HEK293 (cell line): ENCODE measurements at regions not wholly inside any gene's neighbourhood (a gene's known extent, or its start where the extent isn't known, plus 50 kb on each side); places are given as distances from the start of the nearest gene placed in this dataset.
"Not testable (repeated sequence)": the region's sequence is repeated elsewhere in the genome, so short reads cannot be mapped to it uniquely, and the experiment has no call there.

Source experiments
- CTCF ChIA-PET: fragments of 350-600 bp; formaldehyde crosslinking; extraction: SDS; loops from one replicate; lab custom pipeline; 2021; ENCODE audit warnings: antibody characterized with exemption; lab: Yijun Ruan, JAX
- POLR2A ChIA-PET: fragments of 300-600 bp; formaldehyde crosslinking; extraction: SDS; loops from one replicate; lab custom pipeline; 2020; ENCODE audit warnings: antibody characterized with exemption, inconsistent platforms; lab: Yijun Ruan, JAX
- H3K27ac ChIP-seq: fragments of 200-500 bp; sonication (Bioruptor generic); 2 replicates; pipeline ENCODE4 v1.5.1; 2014; ENCODE audit warnings: low read depth, low read length, control low read depth, inconsistent platforms; ENCODE audit errors: extremely low read depth
- H3K36me3 ChIP-seq, 2 experiments: fragments of 200-500 bp in 1 of 2; sonication (Bioruptor generic) in 1 of 2; 1 replicate in 1 of 2; 2 replicates in 1 of 2; pipeline ENCODE4 v1.5.1; 2014 to 2017; ENCODE audit warnings: inconsistent platforms in 2 of 2, low read length in 2 of 2; ENCODE audit not compliant: control insufficient read depth in 2 of 2, insufficient read depth in 1 of 2
- H3K4me1 ChIP-seq: fragments of 200-500 bp; sonication (Bioruptor generic); 2 replicates; pipeline ENCODE4 v1.5.1; 2014; ENCODE audit warnings: mild to moderate bottlenecking, low read length, inconsistent platforms; ENCODE audit not compliant: control insufficient read depth, insufficient read depth
- H3K4me3 ChIP-seq: 2 replicates; pipeline ENCODE4 v1.5.1; 2011; ENCODE audit warnings: low read depth, mild to moderate bottlenecking, control low read depth, low read length, moderate library complexity
- H3K9me3 ChIP-seq: fragments of 200-500 bp; sonication (Bioruptor generic); 2 replicates; pipeline ENCODE4 v1.5.1; 2014; ENCODE audit warnings: low read depth, low read length, inconsistent platforms; ENCODE audit not compliant: control insufficient read depth, insufficient read depth
- IKZF3 ChIP-seq: fragments of 450-650 bp; IDR thresholded peaks from 2 replicates; pipeline ENCODE4 v1.5.0; 2018; ENCODE audit warnings: missing biosample characterization, mild to moderate bottlenecking, missing genetic modification characterization, moderate library complexity
- KLF9 ChIP-seq: fragments of 450-650 bp; formaldehyde crosslinking; IDR thresholded peaks from 2 replicates; pipeline ENCODE4 v1.5.1; 2016; ENCODE audit warnings: missing biosample characterization, missing genetic modification characterization, low read depth
- ZBTB1 ChIP-seq: fragments of 450-650 bp; formaldehyde crosslinking; IDR thresholded peaks from 2 replicates; pipeline ENCODE4 v1.5.1; 2016; ENCODE audit warnings: missing biosample characterization, missing genetic modification characterization
- ZIC2 ChIP-seq: fragments of 450-650 bp; formaldehyde crosslinking; IDR thresholded peaks from 2 replicates; pipeline ENCODE4 v1.5.1; 2016; ENCODE audit warnings: missing biosample characterization, missing genetic modification characterization
- ZNF121 ChIP-seq: fragments of 450-650 bp; formaldehyde crosslinking; IDR thresholded peaks from 2 replicates; pipeline ENCODE4 v1.5.1; 2016; ENCODE audit warnings: missing biosample characterization, missing genetic modification characterization
- ZNF157 ChIP-seq: fragments of 450-650 bp; formaldehyde crosslinking; IDR thresholded peaks from 2 replicates; pipeline ENCODE4 v1.5.1; 2016; ENCODE audit warnings: missing biosample characterization, missing genetic modification characterization
- ZNF19 ChIP-seq: fragments of 450-650 bp; formaldehyde crosslinking; IDR thresholded peaks from 2 replicates; pipeline ENCODE4; 2016; ENCODE audit warnings: missing biosample characterization, missing genetic modification characterization, low read depth
- ZNF26 ChIP-seq: fragments of 450-650 bp; formaldehyde crosslinking; IDR thresholded peaks from 2 replicates; pipeline ENCODE4 v1.5.1; 2016; ENCODE audit warnings: missing biosample characterization, missing genetic modification characterization
- ZNF354C ChIP-seq: fragments of 450-650 bp; formaldehyde crosslinking; IDR thresholded peaks from 2 replicates; pipeline ENCODE4 v1.5.1; 2016; ENCODE audit warnings: missing biosample characterization, missing genetic modification characterization, low read depth, borderline replicate concordance
- ZNF398 ChIP-seq: fragments of 450-650 bp; formaldehyde crosslinking; IDR thresholded peaks from 2 replicates; pipeline ENCODE4 v1.5.1; 2017; ENCODE audit warnings: missing biosample characterization, missing genetic modification characterization
- ZNF423 ChIP-seq: fragments of 450-650 bp; formaldehyde crosslinking; IDR thresholded peaks from 2 replicates; pipeline ENCODE4 v1.5.1; 2016; ENCODE audit warnings: missing biosample characterization, missing genetic modification characterization
- ZNF433 ChIP-seq: fragments of 450-650 bp; formaldehyde crosslinking; IDR thresholded peaks from 2 replicates; pipeline ENCODE4 v1.5.1; 2016; ENCODE audit warnings: missing biosample characterization, missing genetic modification characterization, low read depth
- ZNF449 ChIP-seq: fragments of 450-650 bp; formaldehyde crosslinking; IDR thresholded peaks from 2 replicates; pipeline ENCODE4 v1.5.1; 2017; ENCODE audit warnings: missing biosample characterization, mild to moderate bottlenecking, missing genetic modification characterization, moderate library complexity
- ZNF558 ChIP-seq: fragments of 450-650 bp; formaldehyde crosslinking; IDR thresholded peaks from 2 replicates; pipeline ENCODE4 v1.5.1; 2016; ENCODE audit warnings: missing biosample characterization, missing genetic modification characterization
- ZNF76 ChIP-seq: fragments of 450-650 bp; formaldehyde crosslinking; IDR thresholded peaks from 2 replicates; pipeline ENCODE4; 2016; ENCODE audit warnings: low read depth, missing biosample characterization, missing genetic modification characterization, borderline replicate concordance
- ZSCAN18 ChIP-seq: fragments of 450-650 bp; formaldehyde crosslinking; IDR thresholded peaks from 2 replicates; pipeline ENCODE4 v1.5.1; 2016; ENCODE audit warnings: missing biosample characterization, missing genetic modification characterization

GRCh38 chr22:46047226-46047625 lies 70.3 kb upstream of the WNT7B start (continued):
- TF ChIP-seq ZBTB1 (tag by site-specific recombination), result no peak

GRCh38 chr22:46047841-46048595 lies 71.1 kb upstream of the WNT7B start:
- ChIA-PET CTCF (interaction anchor here (0.6 to 1.2 kb wide), 4 partner anchors 11 to 42 kb away, joined by 3 to 4 read pairs (median 4); no protein-coding TSS in a partner anchor), POLR2A (interaction anchor here (2.4 kb wide), 1 partner anchor 12 kb away, joined by 8 read pairs; no protein-coding TSS in a partner anchor)
- TF ChIP-seq ZNF26 (tag by site-specific recombination) (no peak), ZNF354C (no peak), ZNF157 (tag by site-specific recombination) (no peak), ZNF398 (tag by site-specific recombination) (no peak), ZNF558 (tag by site-specific recombination) (no peak), ZIC2 (tag by site-specific recombination) (no peak), ZSCAN18 (tag by site-specific recombination) (no peak), ZNF76 (tag by site-specific recombination) (no peak), ZNF449 (tag by site-specific recombination) (no peak), ZNF19 (tag by site-specific recombination) (no peak), IKZF3 (tag by site-specific recombination) (no peak), ZNF121 (tag by site-specific recombination) (no peak), KLF9 (tag by site-specific recombination) (no peak), ZNF423 (tag by site-specific recombination) (no peak), ZNF433 (tag by site-specific recombination) (no peak)

GRCh38 chr22:46048661-46049060 lies 71.7 kb upstream of the WNT7B start:
- not testable (repeated sequence) for H3K4me3 ChIP-seq, H3K27ac ChIP-seq, H3K36me3 ChIP-seq, H3K4me1 ChIP-seq, H3K9me3 ChIP-seq
- CTCF ChIA-PET, result interaction anchor here (1.0 to 1.2 kb wide), 3 partner anchors 12 to 43 kb away, joined by 3 to 4 read pairs (median 3); no protein-coding TSS in a partner anchor
- POLR2A ChIA-PET, result interaction anchor here (0.7 to 2.4 kb wide), 2 partner anchors 13 to 803 kb away, joined by 4 to 8 read pairs; no protein-coding TSS in a partner anchor

More at GRCh38 chr22:46047841-46048595, 71.1 kb upstream of the WNT7B start:
- H3K4me3 ChIP-seq, result no peak overlapping the region
- peaks cover 7% of the 10 kb centered on the region for H3K4me1 ChIP-seq
- no peak overlapping the region for H3K27ac ChIP-seq
- no peaks in the 10 kb centered on the region for H3K9me3 ChIP-seq
- H3K36me3 ChIP-seq, result no peaks in the 10 kb centered on the region
